ENCODE measurements at regions not wholly inside any gene's neighbourhood (a gene's known extent, or its start where the extent isn't known, plus 50 kb on each side); places are given as distances from the start of the nearest gene placed in this dataset.

- TF ChIP-seq CTCF (IDR thresholded peaks at IDR 0.05; ENCODE audit: control extremely low read depth in 1 of 3, insufficient read depth in 1 of 3, low read depth in 1 of 3, low read length in 3 of 3) (no peak), EZH2 (IDR thresholded peaks at IDR 0.05; ENCODE audit: low read depth, low read length, severe bottlenecking) (no peak), EP300 (IDR thresholded peaks at IDR 0.05; ENCODE audit: borderline replicate concordance in 1 of 2, low read depth in 2 of 2, low read length in 2 of 2) (no peak), SIN3A (conservative IDR thresholded peaks at IDR 0.05 in 1 of 2, IDR thresholded peaks at IDR 0.05 in 1 of 2; ENCODE audit: low read depth in 1 of 2, low read length in 2 of 2) (no peak), CBX5 (IDR thresholded peaks at IDR 0.05; ENCODE audit: low read depth, low read length) (no peak), RAD21 (IDR thresholded peaks at IDR 0.05 in 1 of 2, conservative IDR thresholded peaks at IDR 0.05 in 1 of 2; ENCODE audit: low read depth in 2 of 2, low read length in 2 of 2) (no peak), GABPA (IDR thresholded peaks at IDR 0.05; ENCODE audit: borderline replicate concordance, insufficient read depth, low read length) (no peak), CHD2 (IDR thresholded peaks at IDR 0.05; ENCODE audit: low read length) (no peak), TAF1 (IDR thresholded peaks at IDR 0.05; ENCODE audit: low read depth, low read length) (no peak), TAF7 (optimal IDR thresholded peaks at IDR 0.05; ENCODE audit: borderline replicate concordance, low read depth, low read length) (no peak), ZNF274 (IDR thresholded peaks at IDR 0.05; ENCODE audit: borderline replicate concordance, extremely low read depth, low read length) (no peak)
Measured at GRCh38 chr5:61901997-61902396, 404.0 kb upstream of the KIF2A start.
